Testis (tissue), 2 donors: ENCODE measurements at regions not wholly inside any gene's neighbourhood (a gene's known extent, or its start where the extent isn't known, plus 50 kb on each side); places are given as distances from the start of the nearest gene placed in this dataset.

ENCODE experiments used
- DNase-seq: peaks from one replicate; pipeline ENCODE4 v3.0.0-alpha.2; 2019
- H3K27ac ChIP-seq, 2 donors: fragments of 200-600 bp; sonication (generic); one replicate each; pipeline ENCODE4 v1.5.1; 2019
- H3K27me3 ChIP-seq: fragments of 200-600 bp; sonication (generic); one replicate; pipeline ENCODE4 v1.5.1; 2019
- H3K36me3 ChIP-seq: fragments of 200-600 bp; sonication (generic); one replicate; pipeline ENCODE4 v1.5.1; 2017; ENCODE audit warnings: low read depth; ENCODE audit errors: missing control alignments
- H3K4me1 ChIP-seq: fragments of 200-600 bp; sonication (generic); one replicate; pipeline ENCODE4 v1.5.1; 2019
- H3K4me3 ChIP-seq, 2 donors: fragments of 200-600 bp; sonication (generic); one replicate each; pipeline ENCODE4 v1.5.1; 2017 to 2019
- H3K9me3 ChIP-seq: fragments of 200-600 bp; sonication (generic); one replicate; pipeline ENCODE4 v1.5.1; 2017
- POLR2A ChIP-seq: fragments of 450-650 bp; IDR thresholded peaks from one replicate; pipeline ENCODE4 v1.6.1; 2017; ENCODE audit warnings: antibody characterized with exemption, mild to moderate bottlenecking, moderate library complexity
- WGBS, 2 donors: methylation state at CpG; one replicate each; pipeline ENCODE4 v1.1.5; 2018; 5-methylcytosine and 5-hydroxymethylcytosine counted together
- intact Hi-C: fragments of 100-400 bp; cut with DNase I; formaldehyde crosslinking; loops from one replicate; pipeline ENCODE4 v1.15.1; 2023; ENCODE audit warnings: low total_unique reads
- TF ChIP-seq, protein P1 (sequence below), 3 experiments: fragments of 450-650 bp in 2 of 3; fragments of 200-600 bp in 1 of 3; sonication (generic) in 1 of 3; IDR thresholded peaks; one replicate each; pipeline ENCODE4 v1.5.1; 2016 to 2019; ENCODE audit warnings: antibody characterized with exemption in 3 of 3, mild to moderate bottlenecking in 2 of 3, moderate library complexity in 1 of 3

DNA sequence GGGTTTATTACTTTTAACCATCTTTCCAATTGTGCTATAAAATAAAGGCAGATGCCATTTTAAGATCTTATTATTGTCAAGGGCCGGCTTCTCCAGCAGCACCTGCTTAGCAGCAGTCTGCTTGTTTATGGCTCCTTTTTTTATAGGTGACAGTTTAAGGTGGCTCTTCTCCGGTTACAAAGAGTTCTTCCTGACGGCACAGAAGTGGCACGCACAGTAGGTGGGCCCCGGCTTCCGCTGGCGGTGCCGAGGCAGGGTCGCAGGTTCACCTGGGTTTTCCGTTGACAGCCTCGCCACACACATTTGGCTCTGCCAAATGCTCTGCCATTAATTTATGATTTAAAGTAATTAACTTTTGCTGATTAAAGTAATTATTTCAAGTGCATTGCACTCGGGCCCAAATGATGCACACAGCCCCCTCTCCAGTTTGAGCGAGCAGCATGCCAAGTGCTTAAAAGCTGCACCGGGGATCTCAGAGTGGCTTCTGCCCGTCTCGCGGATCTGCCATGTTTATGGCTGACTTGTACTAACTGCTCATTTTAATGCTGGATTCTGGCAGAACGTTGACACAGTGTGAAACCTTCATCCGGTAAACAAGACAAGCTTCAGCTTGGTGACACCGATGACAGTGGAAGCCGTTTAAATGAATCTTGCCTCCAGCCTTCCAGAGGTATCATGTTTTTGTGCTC, 355.1 kb upstream of the MKI67 start:
- H3K4me3 ChIP-seq, result no peak overlapping the region
- H3K9me3 ChIP-seq, result no peaks in the 10 kb centered on the region
- H3K27ac ChIP-seq, result no peak overlapping the region
- intact Hi-C loops, result no loop called here
- H3K27me3 ChIP-seq, result no peaks in the 10 kb centered on the region
- H3K36me3 ChIP-seq, result no peaks in the 10 kb centered on the region
- no peaks in the 10 kb centered on the region for H3K4me1 ChIP-seq
- no peak for DNase-seq
- TF ChIP-seq, protein P1, sequence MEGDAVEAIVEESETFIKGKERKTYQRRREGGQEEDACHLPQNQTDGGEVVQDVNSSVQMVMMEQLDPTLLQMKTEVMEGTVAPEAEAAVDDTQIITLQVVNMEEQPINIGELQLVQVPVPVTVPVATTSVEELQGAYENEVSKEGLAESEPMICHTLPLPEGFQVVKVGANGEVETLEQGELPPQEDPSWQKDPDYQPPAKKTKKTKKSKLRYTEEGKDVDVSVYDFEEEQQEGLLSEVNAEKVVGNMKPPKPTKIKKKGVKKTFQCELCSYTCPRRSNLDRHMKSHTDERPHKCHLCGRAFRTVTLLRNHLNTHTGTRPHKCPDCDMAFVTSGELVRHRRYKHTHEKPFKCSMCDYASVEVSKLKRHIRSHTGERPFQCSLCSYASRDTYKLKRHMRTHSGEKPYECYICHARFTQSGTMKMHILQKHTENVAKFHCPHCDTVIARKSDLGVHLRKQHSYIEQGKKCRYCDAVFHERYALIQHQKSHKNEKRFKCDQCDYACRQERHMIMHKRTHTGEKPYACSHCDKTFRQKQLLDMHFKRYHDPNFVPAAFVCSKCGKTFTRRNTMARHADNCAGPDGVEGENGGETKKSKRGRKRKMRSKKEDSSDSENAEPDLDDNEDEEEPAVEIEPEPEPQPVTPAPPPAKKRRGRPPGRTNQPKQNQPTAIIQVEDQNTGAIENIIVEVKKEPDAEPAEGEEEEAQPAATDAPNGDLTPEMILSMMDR (IDR thresholded peaks at IDR 0.05), result no peak
- no peak for TF ChIP-seq POLR2A
- WGBS, 2 donors, result 55 to 66% methylated on average over 13 to 21 of the region's 21 CpGs

- TF ChIP-seq, protein P1 (IDR thresholded peaks at IDR 0.05), result no peak
- no peak for TF ChIP-seq POLR2A
- intact Hi-C loops, result no loop called here
- Histone ChIP-seq H3K4me3 (no peak overlapping the region), H3K9me3 (no peaks in the 10 kb centered on the region), H3K36me3 (no peaks in the 10 kb centered on the region), H3K27ac (no peak overlapping the region), H3K4me1 (no peaks in the 10 kb centered on the region), H3K27me3 (no peaks in the 10 kb centered on the region)
- WGBS, 2 donors, result 84 to 85% methylated on average over 7 of the region's 7 CpGs
- no peak for DNase-seq
Observed at GRCh38 chr10:128482052-128482451, 355.8 kb upstream of the MKI67 start.

DNA sequence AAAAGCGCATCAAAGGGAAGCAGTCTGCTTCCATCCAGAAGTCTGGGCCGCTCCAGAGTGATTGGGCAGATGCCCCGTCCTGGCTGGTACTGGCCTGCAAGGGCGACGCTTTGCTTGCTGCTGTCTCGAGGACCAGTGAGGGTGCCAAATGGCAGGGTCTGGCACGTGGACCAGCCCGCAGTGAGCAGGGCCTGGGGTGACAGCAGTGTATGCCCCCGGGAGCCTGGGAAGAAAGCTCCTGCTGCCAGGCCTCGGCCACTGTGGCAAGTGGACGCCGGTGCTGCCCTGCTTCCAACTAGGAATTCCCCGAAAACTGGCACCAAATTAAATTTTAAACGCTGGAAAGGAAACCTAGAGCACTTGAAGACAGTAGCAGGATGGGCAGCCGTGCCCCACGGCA, 357.0 kb upstream of the MKI67 start:
- DNase-seq, result no peak
- Histone ChIP-seq H3K9me3 (no peaks in the 10 kb centered on the region), H3K36me3 (no peaks in the 10 kb centered on the region), H3K4me3 (no peak overlapping the region), H3K4me1 (no peaks in the 10 kb centered on the region), H3K27me3 (no peaks in the 10 kb centered on the region), H3K27ac (no peak overlapping the region)
- WGBS, 2 donors, result 90% methylated on average over 13 to 16 of the region's 16 CpGs
- intact Hi-C loops, result no loop called here
- TF ChIP-seq, protein P1 (IDR thresholded peaks at IDR 0.05), result no peak
- no peak for TF ChIP-seq POLR2A

DNA sequence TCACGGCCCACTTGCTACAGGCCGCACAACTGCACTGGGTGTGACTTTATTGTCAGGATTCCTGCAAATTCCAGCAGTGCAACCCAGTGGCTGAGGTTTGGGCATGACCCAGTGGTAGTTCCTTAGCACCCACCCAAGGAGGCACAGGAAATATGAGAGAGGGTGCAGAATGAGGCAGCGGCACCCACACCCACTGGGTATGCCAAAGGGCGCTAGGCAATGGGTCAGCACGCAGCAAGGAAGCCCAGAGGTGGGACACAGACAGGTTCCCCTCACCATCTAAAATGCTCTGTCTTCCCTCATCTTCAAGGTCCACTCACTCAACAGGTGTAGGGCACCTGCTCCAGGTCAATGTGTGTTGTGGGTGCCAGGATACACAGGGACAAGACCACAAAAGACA, 357.8 kb upstream of the MKI67 start:
- no peaks in the 10 kb centered on the region for H3K4me1 ChIP-seq
- intact Hi-C loops, result no loop called here

More for the DNA sequence above, 357.8 kb upstream of the MKI67 start:
- DNase-seq, result no peak
- TF ChIP-seq, protein P1 (IDR thresholded peaks at IDR 0.05), result no peak
- TF ChIP-seq POLR2A, result no peak
- 96 to 100% methylated on average over 3 to 5 of the region's 5 CpGs for WGBS, 2 donors
- Histone ChIP-seq H3K4me3 (no peak overlapping the region), H3K36me3 (no peaks in the 10 kb centered on the region), H3K9me3 (no peaks in the 10 kb centered on the region), H3K27ac (no peak overlapping the region), H3K27me3 (no peaks in the 10 kb centered on the region)
